Hippocampal formation (tissue), 2 donors: ENCODE measurements at regions not wholly inside any gene's neighbourhood (a gene's known extent, or its start where the extent isn't known, plus 50 kb on each side); places are given as distances from the start of the nearest gene placed in this dataset.
"Not testable (repeated sequence)": the region's sequence is repeated elsewhere in the genome, so short reads cannot be mapped to it uniquely, and the experiment has no call there.

ENCODE experiments used
- DNase-seq, 2 donors: peaks; one replicate each; lab custom pipeline; 2025; lab: John Stamatoyannopoulos, UW

- DNase-seq, result no peak
Observed at GRCh38 chr2:235105821-235106359, 154.1 kb downstream of the SH3BP4 start.

GRCh38 chr2:235106874-235107639, 155.2 kb downstream of the SH3BP4 start:
- peak; percentile 69 to 72 for DNase-seq

DNA sequence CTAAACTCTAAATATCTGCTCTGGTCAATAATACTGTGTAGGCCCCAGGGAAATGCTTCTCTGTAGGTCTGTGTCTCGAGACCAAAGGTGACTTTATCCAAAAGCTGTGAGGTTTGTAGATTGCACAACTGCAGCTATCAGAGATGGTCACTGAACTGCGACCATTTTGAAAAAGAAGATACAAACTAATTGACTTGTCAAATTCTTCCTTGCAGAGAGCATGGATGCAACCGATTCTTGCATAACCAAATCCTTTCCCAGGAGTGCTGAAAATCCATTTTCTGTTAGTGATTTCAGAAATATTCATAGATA, 155.8 kb downstream of the SH3BP4 start:
- no peak for DNase-seq

DNA sequence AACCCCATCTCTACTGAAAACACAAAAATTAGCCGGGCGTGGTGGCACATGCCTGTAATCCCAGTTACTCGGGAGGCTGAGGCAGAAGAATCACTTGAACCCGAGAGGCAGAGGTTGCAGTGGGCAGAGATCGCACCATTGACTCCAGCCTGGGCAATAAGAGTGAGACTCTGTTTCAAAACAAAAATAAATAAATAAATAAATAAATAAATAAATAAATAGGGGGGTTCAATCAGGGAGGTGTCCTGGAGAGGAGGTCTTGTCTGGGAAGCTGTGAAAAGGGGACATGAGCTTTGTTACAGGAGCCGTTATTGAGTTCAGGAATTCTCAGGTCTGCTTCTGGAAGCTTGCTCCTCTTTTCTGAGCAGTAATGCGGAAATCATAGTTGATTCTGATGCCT, 157.7 kb downstream of the SH3BP4 start:
- DNase-seq, result not testable (repeated sequence)

- no peak for DNase-seq
Observed at GRCh38 chr2:235112365-235112764, 160.5 kb downstream of the SH3BP4 start.

- DNase-seq, result no peak
Observed at GRCh38 chr2:235113854-235114253, 162.0 kb downstream of the SH3BP4 start.

GRCh38 chr2:235114286-235114685, 162.5 kb downstream of the SH3BP4 start:
- no peak for DNase-seq

- no peak for DNase-seq
Observed at GRCh38 chr2:235115521-235115920, 163.7 kb downstream of the SH3BP4 start.

DNA sequence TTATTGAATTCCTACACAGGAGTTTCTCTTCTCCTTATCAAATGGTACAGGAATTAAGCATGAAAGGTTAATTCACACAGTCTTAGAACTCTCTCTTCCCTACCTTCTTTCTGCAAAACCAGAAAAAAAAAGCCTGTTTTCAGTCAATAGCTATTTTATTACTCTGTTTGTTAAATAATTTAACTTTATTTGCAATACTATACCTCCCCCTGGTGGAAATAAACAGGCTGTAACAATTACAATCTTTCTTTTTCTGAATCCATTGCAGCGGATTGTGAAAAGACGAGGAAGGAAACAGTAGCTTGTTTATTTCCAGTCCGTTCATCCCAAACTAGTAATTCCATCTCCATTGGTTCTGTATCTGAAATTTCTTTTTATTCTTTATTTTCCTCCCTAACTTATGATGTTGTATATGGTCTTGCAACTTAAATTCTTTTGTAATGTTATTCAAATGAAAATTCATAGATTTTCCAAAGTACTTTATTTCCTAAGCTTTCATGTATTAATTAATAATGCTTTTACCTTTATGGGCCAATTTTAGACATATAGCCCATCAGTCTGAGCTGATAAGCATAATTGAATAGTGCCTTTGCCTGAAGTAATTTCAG, 165.2 kb downstream of the SH3BP4 start:
- DNase-seq, result peak in 1 of 2 donors; percentile 69

DNA sequence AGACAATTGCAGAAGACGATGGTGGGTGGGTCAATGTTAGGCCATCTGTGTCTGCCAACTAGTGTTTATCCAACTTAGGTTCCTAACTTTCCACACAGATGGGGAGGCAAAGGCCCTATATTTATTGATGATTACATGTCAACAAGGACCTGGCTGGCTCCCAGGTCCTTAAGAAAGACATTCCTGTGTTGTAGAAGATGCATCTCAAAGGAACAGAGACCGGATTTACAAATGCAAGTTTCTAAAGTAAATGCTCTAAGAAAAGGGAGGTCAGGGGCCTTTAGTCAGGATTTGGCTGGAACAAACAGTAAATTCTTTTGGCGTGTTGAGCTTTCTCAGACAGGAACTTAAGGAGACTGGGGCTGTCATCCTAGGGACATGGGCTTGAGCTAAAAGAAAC, 175.0 kb downstream of the SH3BP4 start:
- no peak for DNase-seq

DNA sequence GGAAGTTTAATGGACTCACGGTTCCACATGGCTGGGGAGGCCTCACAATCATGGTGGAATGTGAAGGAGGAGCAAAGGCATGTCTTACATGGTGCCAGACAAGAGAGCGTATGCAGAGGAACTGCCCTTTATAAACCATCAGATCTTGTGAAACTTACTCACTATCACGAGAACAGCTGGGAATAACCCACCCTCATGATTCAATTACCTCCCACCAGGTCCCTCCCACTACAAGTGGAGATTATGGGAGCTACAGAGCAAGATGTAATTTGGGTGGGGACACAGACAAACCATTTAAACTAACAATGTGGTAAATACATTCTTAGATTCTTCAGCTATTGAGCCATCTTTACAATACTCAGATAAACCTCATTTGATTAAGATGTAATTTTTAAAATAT, 176.1 kb downstream of the SH3BP4 start:
- DNase-seq, result no peak

- DNase-seq, result no peak
Observed at GRCh38 chr2:235129850-235130249, 178.0 kb downstream of the SH3BP4 start.

- peak in 1 of 2 donors; percentile 2 for DNase-seq
Observed at GRCh38 chr2:235131334-235132305, 179.8 kb downstream of the SH3BP4 start.

DNA sequence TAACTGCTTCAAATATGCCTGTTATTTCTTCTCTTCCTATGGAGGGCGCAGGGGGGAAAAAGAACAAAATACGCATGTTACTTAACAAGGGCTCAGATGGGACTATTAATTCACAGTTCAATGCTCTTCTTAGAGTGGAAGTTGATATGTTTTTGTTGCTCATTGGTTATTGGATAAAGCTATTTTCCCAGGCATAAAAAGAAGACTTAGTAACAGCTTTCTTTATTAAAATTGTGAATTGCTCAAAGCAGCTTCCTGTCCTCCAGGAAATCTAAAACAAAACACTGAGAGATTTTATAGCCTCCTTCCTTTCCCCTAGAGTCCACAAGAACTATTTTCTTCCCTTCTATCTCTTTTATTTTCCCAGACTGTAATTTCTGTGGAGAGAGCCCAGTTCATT, 180.8 kb downstream of the SH3BP4 start:
- no peak for DNase-seq

GRCh38 chr2:235133837-235134236, 182.0 kb downstream of the SH3BP4 start:
- no peak for DNase-seq

- DNase-seq, result no peak
Observed at GRCh38 chr2:235134420-235134819, 182.6 kb downstream of the SH3BP4 start.

GRCh38 chr2:235135195-235135965, 183.6 kb downstream of the SH3BP4 start:
- no peak for DNase-seq

DNA sequence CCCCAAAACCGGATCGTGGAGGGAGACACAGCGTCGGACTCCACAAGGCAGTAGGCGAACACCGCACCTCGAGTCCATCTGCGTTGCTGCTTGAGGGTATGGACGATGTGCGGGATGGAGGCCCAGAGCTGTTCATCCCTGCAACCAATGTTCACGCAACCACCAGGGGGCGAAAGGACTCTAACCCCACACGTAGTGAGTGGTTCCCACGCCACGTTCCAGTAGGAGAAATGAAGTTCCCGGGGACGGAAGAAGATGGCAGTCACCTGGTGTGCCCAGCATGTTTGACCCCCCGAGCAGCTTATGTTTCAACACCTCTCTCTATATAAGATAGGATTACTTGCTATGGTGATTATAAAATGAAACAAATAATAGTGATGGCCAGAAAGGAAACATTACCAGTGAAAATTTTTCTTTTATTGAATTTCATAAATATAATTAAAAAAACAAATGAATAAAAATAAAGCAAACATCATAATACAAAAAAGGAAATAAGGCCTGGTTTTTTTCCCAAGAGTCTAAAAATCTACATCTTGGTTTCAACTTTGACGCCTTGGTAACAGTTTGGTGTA, 184.3 kb downstream of the SH3BP4 start:
- DNase-seq, result peak; percentile 24 to 45

DNA sequence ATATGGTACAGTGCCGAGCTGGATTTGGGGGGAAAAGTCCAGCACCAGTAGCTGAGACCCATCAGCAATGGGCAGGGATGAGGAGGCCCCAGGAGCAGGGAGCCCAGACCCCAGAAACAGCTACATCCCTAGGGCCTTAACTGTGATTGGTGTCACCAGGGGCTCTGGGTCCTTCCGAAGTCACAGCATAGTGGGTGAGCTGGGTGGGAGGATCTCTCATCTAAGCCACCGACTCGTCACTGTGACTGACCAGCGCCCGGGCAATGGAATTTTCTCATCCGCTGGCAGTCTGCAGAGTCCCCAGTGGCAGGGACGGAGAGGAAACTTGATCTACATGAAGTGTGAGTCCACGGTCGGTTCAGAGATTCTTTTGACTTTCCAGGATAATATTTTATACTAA, 186.5 kb downstream of the SH3BP4 start:
- no peak for DNase-seq

DNA sequence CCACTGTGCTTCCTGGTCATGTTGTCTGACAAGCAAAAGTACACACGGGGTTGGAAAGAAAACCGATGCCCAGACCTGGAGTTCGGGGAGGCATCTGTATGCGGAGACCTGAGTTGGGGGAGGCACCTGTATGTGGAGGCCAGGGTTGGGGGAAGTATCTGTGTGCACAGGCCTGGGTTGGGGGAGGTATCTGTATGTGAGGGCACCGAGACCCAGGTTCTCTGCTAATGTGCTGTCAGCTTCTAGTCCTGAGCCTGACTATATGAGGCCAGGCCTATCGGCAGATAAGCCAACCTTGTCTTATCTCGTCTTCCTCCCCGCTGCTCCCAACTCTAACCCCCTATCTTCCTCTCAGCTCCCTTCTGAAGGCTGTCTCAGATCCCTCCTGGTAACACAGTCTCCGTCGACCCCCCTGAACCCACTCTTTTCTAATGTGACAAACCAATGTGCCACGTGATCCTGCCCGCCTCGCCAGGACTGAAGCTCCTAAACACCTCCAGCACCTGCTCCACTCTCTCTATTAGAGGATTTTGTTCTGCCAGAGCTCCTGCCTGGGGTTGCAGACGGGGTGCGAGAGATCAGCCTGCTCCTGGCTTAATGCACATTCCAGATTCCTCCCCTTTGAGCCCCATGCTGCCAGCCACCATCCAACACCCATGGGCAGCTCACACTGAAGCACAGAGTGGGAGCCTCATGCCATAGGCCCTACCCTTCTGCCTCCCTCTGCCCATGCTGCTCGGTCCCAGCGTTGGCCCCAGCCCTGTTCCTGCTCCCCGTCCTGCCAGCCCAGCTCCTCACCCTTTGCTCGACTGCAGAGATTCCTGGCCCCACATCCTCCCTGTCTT, 188.4 kb downstream of the SH3BP4 start:
- DNase-seq, result no peak

DNA sequence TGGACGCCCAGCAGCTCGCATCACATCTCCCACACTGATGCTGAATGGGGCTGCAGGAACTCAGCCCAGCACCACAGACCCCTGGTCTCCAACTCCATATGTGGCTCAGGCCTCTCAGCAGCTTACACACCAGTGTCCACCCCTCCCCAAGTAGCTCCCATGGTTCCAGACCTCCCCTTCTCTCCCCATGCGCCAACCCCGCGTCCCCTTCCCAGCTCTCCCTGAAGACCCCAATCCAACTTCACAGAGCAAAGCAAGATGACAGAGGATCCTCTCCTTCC, 188.9 kb downstream of the SH3BP4 start:
- DNase-seq, result no peak
